Thyroid gland (tissue), 4 donors: ENCODE measurements at regions not wholly inside any gene's neighbourhood (a gene's known extent, or its start where the extent isn't known, plus 50 kb on each side); places are given as distances from the start of the nearest gene placed in this dataset.

Experiments
- CTCF ChIP-seq, 6 experiments: fragments of 200-600 bp in 3 of 6; fragments of 450-650 bp in 3 of 6; sonication (generic) in 3 of 6; IDR thresholded peaks; one replicate each; pipeline ENCODE4 v1.5.1; 2016 to 2019; ENCODE audit warnings: antibody characterized with exemption in 6 of 6, mild to moderate bottlenecking in 2 of 6, inconsistent platforms in 1 of 6, moderate library complexity in 1 of 6
- POLR2A ChIP-seq, 2 donors: fragments of 450-650 bp; IDR thresholded peaks; one replicate each; pipeline ENCODE4 v1.6.1; 2017; ENCODE audit warnings: antibody characterized with exemption in 2 of 2, mild to moderate bottlenecking in 2 of 2, moderate library complexity in 1 of 2

- no peak for TF ChIP-seq POLR2A (IDR thresholded peaks at IDR 0.05)
- no peak for TF ChIP-seq CTCF (IDR thresholded peaks at IDR 0.05)
These were observed 411.4 kb upstream of the SOX5 start for GRCh38 chr12:24360907-24361306.
